ENCODE measurements at regions not wholly inside any gene's neighbourhood (a gene's known extent, or its start where the extent isn't known, plus 50 kb on each side); places are given as distances from the start of the nearest gene placed in this dataset.

DNA sequence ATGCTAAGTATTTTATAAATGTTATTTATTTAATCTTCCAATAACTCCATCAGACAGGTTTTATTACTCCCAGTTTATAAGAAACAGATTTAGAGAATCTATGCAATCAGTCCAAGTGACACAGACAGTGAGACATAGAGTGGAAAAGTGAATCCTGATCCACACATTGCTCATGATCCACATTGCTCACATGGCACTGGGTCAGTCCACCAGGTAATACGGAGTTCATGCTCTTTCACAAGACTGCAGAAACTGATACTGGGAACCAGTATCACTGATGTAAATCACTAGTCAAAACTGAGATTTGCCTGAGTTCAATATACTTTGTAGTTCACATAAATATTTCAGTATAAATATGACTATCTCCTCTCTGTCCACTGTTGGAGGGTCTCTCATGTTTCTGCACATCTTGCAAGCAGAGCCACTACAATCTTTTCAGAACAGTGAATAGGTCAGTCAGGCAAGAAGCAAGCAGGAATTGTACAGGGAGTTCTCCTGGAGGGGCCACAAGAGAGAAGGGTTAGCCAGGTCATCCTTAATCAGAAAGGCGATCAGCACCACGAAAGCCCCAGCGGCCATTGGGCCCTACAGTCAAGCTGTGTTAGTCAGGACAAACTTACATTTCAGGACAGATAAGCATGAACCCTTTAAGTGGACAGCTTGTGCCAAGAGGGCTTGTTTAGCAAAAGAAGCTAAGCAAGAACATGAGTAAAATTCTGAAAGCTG lies 275.4 kb upstream of the NR5A2 start:
- Mint-ChIP-seq H3K27ac (no peak overlapping the region), H3K4me1 (peaks cover 2% of the 10 kb centered on the region), H3K27me3 (peaks cover 8% of the 10 kb centered on the region), H3K9me3 (no peaks in the 10 kb centered on the region), H3K36me3 (no peaks in the 10 kb centered on the region), H3K4me3 (no peak overlapping the region)
- no peak for DNase-seq (ENCODE audit: low spot score in 2 of 2)
- no peak for ATAC-seq (ENCODE audit: low read depth)

DNA sequence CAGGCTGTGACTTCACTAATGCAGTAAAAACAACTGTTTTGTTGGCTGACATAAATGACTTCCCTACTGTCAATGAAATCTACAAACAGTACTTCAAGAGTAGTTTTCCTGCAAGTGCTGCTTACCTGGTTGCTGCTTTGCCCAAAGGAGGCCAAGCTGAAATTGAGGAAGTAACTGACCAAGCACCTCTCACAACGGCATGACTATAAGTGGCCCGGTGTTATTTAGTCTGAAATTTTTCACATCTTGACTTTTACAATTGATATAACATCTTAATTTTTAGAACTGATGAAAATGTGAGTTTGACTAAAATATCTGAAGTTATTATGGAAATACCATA lies 274.9 kb upstream of the NR5A2 start:
- H3K27me3 Mint-ChIP-seq, result peaks cover 8% of the 10 kb centered on the region
- H3K36me3 Mint-ChIP-seq, result no peaks in the 10 kb centered on the region
- ATAC-seq (ENCODE audit: low read depth) (no peak), DNase-seq (ENCODE audit: low spot score in 2 of 2) (no peak)
- no peak overlapping the region for H3K4me3 Mint-ChIP-seq
- no peaks in the 10 kb centered on the region for H3K9me3 Mint-ChIP-seq
- H3K4me1 Mint-ChIP-seq, result peaks cover 2% of the 10 kb centered on the region
- no peak overlapping the region for H3K27ac Mint-ChIP-seq

DNA sequence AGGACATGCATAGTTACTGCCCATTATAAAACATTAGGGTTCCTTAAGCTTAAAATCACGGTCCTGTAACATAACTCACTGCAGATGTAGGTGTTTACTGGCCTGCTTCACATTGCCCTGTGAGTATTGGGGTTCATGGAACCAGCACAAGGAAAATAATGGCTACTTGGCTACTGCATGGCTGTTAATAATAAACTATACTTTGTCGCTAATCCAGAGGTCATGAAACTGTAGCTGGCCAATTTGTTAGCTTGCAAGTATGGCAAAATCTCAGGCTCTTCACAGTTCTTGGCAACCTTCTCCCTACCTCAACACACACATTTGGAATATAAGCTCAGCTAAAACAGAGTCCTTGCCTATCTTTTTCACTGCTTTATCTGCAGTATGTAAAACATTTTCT lies 274.0 kb upstream of the NR5A2 start:
- no peaks in the 10 kb centered on the region for H3K36me3 Mint-ChIP-seq
- DNase-seq (ENCODE audit: low spot score in 2 of 2) (no peak), ATAC-seq (ENCODE audit: low read depth) (no peak)
- H3K4me1 Mint-ChIP-seq, result peaks cover 2% of the 10 kb centered on the region
- H3K27me3 Mint-ChIP-seq, result peaks cover 8% of the 10 kb centered on the region
- H3K4me3 Mint-ChIP-seq, result no peak overlapping the region
- H3K27ac Mint-ChIP-seq, result no peak overlapping the region
- H3K9me3 Mint-ChIP-seq, result no peaks in the 10 kb centered on the region

DNA sequence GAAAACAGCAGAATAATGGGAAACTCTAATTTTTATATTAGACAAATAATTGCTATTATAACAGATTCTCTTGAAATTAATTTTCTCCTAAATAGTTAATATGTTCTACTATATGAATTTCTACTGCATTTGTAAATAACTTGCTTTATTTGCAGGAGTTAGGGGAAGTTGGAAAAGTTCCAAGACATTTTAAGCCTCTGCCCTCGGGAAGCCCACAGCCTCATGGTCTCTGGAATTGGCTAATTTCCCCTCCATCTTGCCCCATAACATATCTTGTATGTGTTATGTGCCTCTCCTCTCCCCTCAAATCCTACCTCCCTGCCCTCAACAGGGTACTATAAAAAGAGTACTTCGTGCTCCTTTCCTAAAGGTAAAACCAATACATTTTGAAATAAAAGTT lies 271.4 kb upstream of the NR5A2 start:
- H3K27ac Mint-ChIP-seq, result no peak overlapping the region
- DNase-seq (ENCODE audit: low spot score in 2 of 2), result no peak
- H3K9me3 Mint-ChIP-seq, result no peaks in the 10 kb centered on the region
- no peak overlapping the region for H3K4me3 Mint-ChIP-seq
- H3K36me3 Mint-ChIP-seq, result no peaks in the 10 kb centered on the region
- no peak for ATAC-seq (ENCODE audit: low read depth)
- H3K4me1 Mint-ChIP-seq, result peaks cover 2% of the 10 kb centered on the region
- H3K27me3 Mint-ChIP-seq, result peaks cover 9% of the 10 kb centered on the region

DNA sequence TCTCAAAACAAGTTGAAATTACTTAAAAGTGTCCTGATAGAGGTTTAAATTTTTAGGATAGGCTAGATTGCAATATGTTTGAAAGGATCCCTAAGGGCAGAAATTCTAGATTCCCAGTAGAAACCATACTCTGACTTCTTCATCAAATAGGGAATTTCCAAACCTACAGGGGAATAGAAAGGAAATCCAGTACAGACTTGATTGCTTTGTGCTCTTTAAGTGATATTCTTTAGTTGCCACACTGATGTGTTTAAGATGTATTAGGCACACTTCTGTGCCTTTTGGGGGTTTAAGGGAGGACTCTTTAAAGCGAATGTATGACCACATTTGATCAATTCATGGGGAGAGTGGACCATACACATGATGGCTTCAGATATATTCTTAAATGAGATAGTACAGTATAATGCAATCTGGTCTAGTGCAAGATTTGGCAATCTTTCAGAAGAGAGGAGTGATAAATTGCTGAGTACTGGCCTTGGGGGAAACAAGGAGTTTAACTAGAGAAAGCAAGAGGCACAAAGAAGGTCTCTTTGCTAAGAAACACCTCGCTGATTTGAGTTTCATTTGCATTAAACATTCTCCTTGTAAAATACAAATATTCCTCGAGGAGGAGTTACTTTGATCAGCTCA lies 268.8 kb upstream of the NR5A2 start:
- H3K27me3 Mint-ChIP-seq, result peaks cover 11% of the 10 kb centered on the region
- H3K36me3 Mint-ChIP-seq, result no peaks in the 10 kb centered on the region
- ATAC-seq (ENCODE audit: low read depth), result no peak
- H3K9me3 Mint-ChIP-seq, result no peaks in the 10 kb centered on the region
- H3K27ac Mint-ChIP-seq, result no peak overlapping the region
- H3K4me3 Mint-ChIP-seq, result no peak overlapping the region
- no peak for DNase-seq (ENCODE audit: low spot score in 2 of 2)
- H3K4me1 Mint-ChIP-seq, result peaks cover 2% of the 10 kb centered on the region

DNA sequence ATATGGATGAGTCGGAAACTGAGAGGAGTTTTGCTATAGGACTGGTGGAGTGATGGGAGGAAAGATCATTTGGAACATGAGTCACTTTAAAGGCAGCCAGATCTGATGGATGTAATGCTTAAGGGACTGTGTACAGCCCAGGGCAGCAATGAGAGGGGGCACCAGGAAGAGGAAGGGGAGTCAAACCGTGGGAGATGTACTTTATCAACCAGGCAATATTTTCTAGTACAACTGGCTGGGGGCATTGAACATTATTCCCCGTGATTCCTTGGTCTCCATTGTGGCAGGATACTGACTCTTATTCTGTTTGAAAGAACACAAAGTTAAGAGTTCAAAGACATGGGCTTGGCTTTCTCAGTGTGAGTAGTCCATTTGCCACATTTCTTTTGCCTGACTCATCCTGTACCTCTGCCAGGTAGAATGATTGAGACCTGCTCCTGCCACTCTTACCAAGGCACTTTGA lies 268.2 kb upstream of the NR5A2 start:
- Mint-ChIP-seq H3K9me3 (no peaks in the 10 kb centered on the region), H3K4me3 (no peak overlapping the region), H3K27ac (no peak overlapping the region), H3K27me3 (peaks cover 11% of the 10 kb centered on the region), H3K36me3 (no peaks in the 10 kb centered on the region), H3K4me1 (peaks cover 2% of the 10 kb centered on the region)
- DNase-seq (ENCODE audit: low spot score in 2 of 2) (no peak), ATAC-seq (ENCODE audit: low read depth) (no peak)

DNA sequence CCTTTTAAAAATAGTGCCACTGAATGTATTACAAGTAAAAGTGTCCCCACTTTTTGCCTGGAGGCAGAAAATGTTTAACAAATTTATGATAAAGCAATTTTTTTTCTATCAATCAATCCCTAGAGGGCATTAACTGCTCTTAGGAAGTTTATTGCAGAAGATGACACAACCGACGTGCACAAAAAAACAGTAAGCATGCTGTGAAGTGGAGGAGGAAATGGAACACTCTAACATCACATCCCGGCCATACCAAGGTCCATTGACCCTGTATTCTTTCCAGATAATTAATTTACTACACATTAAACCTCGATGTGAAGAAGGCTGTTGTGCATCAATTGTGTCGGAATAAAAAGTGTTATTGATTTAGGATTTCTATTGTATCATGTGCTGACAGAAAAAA lies 264.9 kb upstream of the NR5A2 start:
- Mint-ChIP-seq H3K36me3 (no peaks in the 10 kb centered on the region), H3K4me1 (no peaks in the 10 kb centered on the region), H3K27me3 (peaks cover 7% of the 10 kb centered on the region), H3K9me3 (peaks cover 10% of the 10 kb centered on the region), H3K4me3 (no peak overlapping the region), H3K27ac (no peak overlapping the region)
- DNase-seq (ENCODE audit: low spot score in 2 of 2) (no peak), ATAC-seq (ENCODE audit: low read depth) (no peak)

DNA sequence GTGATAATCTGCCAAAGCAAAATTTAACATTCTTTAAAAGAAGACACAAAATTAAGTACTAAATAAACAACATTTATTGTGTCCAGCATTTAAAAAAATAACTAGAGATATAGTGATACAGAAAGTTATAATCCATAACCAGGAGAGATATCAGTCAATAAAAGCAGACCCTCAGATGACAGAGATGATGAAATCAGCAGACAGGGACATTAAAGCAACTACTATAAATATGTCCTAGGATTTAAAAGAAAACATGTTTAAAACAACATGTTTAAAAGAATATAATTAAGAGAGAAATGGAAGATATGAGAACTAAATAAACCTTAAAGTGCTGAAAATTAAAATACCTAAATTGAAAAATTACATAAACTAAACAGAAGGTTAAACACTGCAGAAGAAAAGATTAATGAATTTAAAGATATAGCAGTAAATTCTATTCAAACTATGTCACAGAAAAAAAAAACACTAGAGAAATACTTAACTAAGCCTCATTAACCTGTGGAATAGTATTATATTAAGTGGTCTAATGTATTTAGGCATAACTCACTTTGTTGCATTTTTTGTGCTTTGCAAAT lies 261.2 kb upstream of the NR5A2 start:
- H3K27ac Mint-ChIP-seq, result no peak overlapping the region
- H3K4me1 Mint-ChIP-seq, result no peaks in the 10 kb centered on the region
- H3K4me3 Mint-ChIP-seq, result no peak overlapping the region
- H3K36me3 Mint-ChIP-seq, result no peaks in the 10 kb centered on the region
- DNase-seq (ENCODE audit: low spot score in 2 of 2) (no peak), ATAC-seq (ENCODE audit: low read depth) (no peak)
- H3K9me3 Mint-ChIP-seq, result peaks cover 10% of the 10 kb centered on the region
- peaks cover 9% of the 10 kb centered on the region for H3K27me3 Mint-ChIP-seq

DNA sequence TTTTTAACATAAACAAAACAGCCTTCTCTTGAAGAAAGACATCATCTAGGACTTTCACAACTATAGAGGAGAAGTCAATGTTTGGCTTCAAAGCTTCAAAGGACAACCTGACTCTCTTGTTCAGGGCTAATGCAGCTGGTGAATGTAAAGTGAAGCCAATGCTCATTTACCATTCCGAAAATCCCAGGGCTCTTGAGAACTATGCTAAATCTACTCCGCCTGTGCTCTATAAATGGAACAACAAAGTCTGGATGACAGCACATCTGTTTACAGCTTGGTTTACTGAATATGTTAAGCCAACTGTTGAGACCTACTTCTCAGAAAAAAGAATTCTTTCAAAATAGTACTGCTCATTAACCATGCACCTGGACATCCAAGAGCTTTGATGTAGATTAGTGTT lies 259.8 kb upstream of the NR5A2 start:
- H3K27me3 Mint-ChIP-seq, result peaks cover 5% of the 10 kb centered on the region
- DNase-seq (ENCODE audit: low spot score in 2 of 2) (no peak), ATAC-seq (ENCODE audit: low read depth) (no peak)
- no peak overlapping the region for H3K4me3 Mint-ChIP-seq
- peaks cover 10% of the 10 kb centered on the region for H3K9me3 Mint-ChIP-seq
- no peak overlapping the region for H3K27ac Mint-ChIP-seq
- no peaks in the 10 kb centered on the region for H3K4me1 Mint-ChIP-seq
- no peaks in the 10 kb centered on the region for H3K36me3 Mint-ChIP-seq

DNA sequence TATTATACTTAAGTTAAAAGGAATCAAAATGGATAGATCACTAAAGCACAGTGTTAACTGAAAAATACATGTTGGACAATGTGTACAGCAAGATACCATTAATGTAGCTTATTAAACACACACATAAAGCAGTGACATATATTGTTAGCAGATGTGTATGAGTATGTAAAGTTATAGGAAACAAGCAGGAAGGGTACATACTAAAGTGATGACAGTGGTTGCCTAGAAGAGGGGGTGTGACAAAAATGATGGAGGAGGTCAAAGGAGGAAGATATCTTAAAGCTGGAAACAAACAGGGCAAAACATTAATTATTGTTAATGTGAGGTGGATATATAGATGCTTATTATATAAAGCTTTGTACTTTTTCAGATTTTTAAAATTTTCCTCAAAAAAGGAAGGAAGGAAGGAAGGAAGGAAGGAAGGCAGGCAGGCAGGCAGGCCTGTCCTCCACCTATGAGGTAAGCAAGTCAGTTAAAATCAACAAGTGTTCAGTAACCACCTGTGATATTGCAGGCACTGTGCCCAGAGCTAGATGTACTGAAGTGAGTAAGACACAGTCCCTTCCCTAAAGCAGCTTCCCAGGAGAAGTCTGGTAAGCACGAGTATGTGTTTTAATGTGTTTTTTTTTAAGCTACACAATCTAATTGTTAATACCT lies 252.9 kb upstream of the NR5A2 start:
- H3K27ac Mint-ChIP-seq, result no peak overlapping the region
- H3K4me1 Mint-ChIP-seq, result no peaks in the 10 kb centered on the region
- ATAC-seq (ENCODE audit: low read depth) (no peak), DNase-seq (ENCODE audit: low spot score in 2 of 2) (no peak)
- no peak overlapping the region for H3K4me3 Mint-ChIP-seq
- no peaks in the 10 kb centered on the region for H3K36me3 Mint-ChIP-seq
- peaks cover 5% of the 10 kb centered on the region for H3K27me3 Mint-ChIP-seq
- no peaks in the 10 kb centered on the region for H3K9me3 Mint-ChIP-seq

DNA sequence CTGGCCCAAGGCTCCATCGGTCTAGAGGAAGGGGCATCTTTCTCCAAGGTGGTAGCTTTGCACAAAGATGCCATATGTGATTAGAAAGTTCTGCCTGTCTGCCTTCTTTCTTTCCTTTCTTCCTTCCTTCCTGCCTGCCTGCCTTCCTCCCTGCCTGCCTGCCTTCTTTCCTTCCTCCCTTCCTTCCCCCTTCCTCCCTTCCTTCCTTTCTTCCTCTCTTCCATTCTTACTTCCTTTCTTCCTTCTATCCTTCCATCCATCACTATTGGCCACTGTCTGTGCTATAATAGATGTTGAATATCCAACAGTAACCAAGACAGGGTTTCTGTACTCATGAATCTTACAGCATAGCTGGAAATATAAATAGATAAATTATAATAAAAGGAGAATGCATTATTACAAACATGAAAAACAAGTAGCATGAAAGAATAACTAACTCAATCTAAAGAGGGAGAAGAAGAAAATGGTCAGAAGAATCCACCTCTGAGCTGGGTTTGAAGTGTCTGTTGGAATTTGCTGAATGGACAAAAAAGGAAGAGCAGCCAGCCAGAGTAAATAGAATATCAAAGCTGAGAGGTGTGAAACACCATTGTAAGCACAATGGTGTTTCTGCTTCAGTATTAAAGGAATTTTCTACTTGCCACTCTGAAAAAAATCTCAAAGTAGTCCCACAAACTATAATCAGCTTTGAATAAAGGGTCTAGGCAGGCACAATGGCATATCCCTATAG lies 250.6 kb upstream of the NR5A2 start:
- H3K4me1 Mint-ChIP-seq, result no peaks in the 10 kb centered on the region
- DNase-seq (ENCODE audit: low spot score in 2 of 2) (no peak), ATAC-seq (ENCODE audit: low read depth) (no peak)
- no peak overlapping the region for H3K4me3 Mint-ChIP-seq
- H3K9me3 Mint-ChIP-seq, result no peaks in the 10 kb centered on the region
- no peak overlapping the region for H3K27ac Mint-ChIP-seq
- no peaks in the 10 kb centered on the region for H3K36me3 Mint-ChIP-seq
- peaks cover 5% of the 10 kb centered on the region for H3K27me3 Mint-ChIP-seq

DNA sequence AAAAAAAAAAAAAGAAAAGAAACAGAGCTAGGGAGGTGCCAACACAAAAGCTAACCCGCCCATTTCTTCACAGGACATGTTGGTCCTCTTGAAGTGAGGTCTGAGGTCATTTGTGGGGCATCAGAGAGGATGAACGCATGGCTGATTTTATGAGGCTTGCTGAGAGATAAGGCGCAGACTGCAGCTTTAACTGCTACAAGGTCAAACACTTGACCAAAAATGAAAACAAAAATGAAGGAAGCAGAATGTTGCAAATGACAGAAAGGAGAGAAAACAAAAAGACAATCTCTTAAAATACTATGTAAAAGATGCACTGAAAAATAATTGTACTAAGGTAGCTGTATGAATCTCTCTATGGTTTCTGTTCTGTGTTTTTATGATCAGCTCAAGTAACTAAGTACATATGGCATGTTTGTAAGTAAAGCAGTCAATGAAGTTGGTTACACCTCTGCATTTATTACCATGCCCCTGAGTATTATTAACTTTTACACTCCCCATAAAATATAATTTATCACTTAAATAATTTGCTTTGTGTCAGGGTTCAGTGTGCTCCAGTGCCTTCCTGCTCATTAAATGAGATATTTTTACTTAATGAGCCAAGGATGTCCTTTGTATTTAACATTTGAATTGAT lies 249.1 kb upstream of the NR5A2 start:
- ATAC-seq (ENCODE audit: low read depth) (no peak), DNase-seq (ENCODE audit: low spot score in 2 of 2) (no peak)
- Mint-ChIP-seq H3K27me3 (peaks cover 5% of the 10 kb centered on the region), H3K36me3 (no peaks in the 10 kb centered on the region), H3K4me3 (no peak overlapping the region), H3K4me1 (no peaks in the 10 kb centered on the region), H3K9me3 (no peaks in the 10 kb centered on the region), H3K27ac (no peak overlapping the region)

DNA sequence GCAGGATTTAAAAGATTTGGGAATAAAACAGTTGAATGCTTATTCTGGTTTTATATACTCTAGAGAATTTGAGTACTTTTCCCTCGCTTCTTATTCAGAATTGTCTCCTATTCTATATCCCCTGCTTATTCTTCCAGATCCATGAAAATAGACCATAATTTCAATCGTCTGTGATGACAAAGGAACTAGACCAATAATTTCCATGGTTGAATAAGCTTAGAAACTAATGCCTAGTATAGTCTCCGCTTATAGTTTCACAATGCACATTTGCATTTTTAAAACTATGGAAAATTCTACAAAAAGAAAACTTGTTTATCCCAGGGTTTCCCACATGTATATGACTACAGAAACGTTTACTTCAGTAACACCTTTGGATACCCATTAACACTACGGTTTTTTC lies 247.4 kb upstream of the NR5A2 start:
- DNase-seq (ENCODE audit: low spot score in 2 of 2) (no peak), ATAC-seq (ENCODE audit: low read depth) (no peak)
- Mint-ChIP-seq H3K27ac (no peak overlapping the region), H3K4me3 (no peak overlapping the region), H3K36me3 (no peaks in the 10 kb centered on the region), H3K9me3 (no peaks in the 10 kb centered on the region), H3K4me1 (no peaks in the 10 kb centered on the region), H3K27me3 (peaks cover 2% of the 10 kb centered on the region)

Data from memory B cell (primary cell).